WERI-Rb-1 (cell line): ENCODE measurements at regions not wholly inside any gene's neighbourhood (a gene's known extent, or its start where the extent isn't known, plus 50 kb on each side); places are given as distances from the start of the nearest gene placed in this dataset.

Experiments
- DNase-seq: peaks from one replicate; pipeline ENCODE4 v3.0.0-alpha.2; 2020
- H3K27ac ChIP-seq: fragments of 250-450 bp; sonication (Bioruptor Pico); 2 replicates; pipeline ENCODE4 v1.5.1; 2020; ENCODE audit warnings: mild to moderate bottlenecking, moderate library complexity
- H3K27me3 ChIP-seq: fragments of 250-450 bp; sonication (Bioruptor Pico); 2 replicates; pipeline ENCODE4 v1.5.1; 2021; ENCODE audit warnings: mild to moderate bottlenecking, low read depth, moderate library complexity; ENCODE audit not compliant: insufficient read depth, severe bottlenecking
- H3K36me3 ChIP-seq: fragments of 250-450 bp; sonication (Bioruptor Pico); 2 replicates; pipeline ENCODE4 v1.5.1; 2020; ENCODE audit warnings: mild to moderate bottlenecking, moderate library complexity
- H3K4me3 ChIP-seq: 2 replicates; pipeline ENCODE4 v1.5.1; 2011; ENCODE audit warnings: low read depth, mild to moderate bottlenecking, control low read depth, low read length
- H3K9me3 ChIP-seq: fragments of 250-450 bp; sonication (Bioruptor Pico); 2 replicates; pipeline ENCODE4 v1.5.1; 2021; ENCODE audit warnings: mild to moderate bottlenecking, moderate library complexity; ENCODE audit not compliant: severe bottlenecking
- TF ChIP-seq, protein P1 (sequence below): IDR thresholded peaks from 2 replicates; pipeline ENCODE4 v1.5.1; 2011; ENCODE audit warnings: low read depth, mild to moderate bottlenecking, control low read depth, inconsistent platforms, low read length

- Histone ChIP-seq H3K9me3 (no peaks in the 10 kb centered on the region), H3K36me3 (no peaks in the 10 kb centered on the region), H3K27ac (no peak overlapping the region), H3K4me3 (no peak overlapping the region), H3K27me3 (no peaks in the 10 kb centered on the region)
- TF ChIP-seq, protein P1, sequence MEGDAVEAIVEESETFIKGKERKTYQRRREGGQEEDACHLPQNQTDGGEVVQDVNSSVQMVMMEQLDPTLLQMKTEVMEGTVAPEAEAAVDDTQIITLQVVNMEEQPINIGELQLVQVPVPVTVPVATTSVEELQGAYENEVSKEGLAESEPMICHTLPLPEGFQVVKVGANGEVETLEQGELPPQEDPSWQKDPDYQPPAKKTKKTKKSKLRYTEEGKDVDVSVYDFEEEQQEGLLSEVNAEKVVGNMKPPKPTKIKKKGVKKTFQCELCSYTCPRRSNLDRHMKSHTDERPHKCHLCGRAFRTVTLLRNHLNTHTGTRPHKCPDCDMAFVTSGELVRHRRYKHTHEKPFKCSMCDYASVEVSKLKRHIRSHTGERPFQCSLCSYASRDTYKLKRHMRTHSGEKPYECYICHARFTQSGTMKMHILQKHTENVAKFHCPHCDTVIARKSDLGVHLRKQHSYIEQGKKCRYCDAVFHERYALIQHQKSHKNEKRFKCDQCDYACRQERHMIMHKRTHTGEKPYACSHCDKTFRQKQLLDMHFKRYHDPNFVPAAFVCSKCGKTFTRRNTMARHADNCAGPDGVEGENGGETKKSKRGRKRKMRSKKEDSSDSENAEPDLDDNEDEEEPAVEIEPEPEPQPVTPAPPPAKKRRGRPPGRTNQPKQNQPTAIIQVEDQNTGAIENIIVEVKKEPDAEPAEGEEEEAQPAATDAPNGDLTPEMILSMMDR: peak; percentile 40
- peak; percentile 46 for DNase-seq
Observed at GRCh38 chr22:49568751-49569285, 258.9 kb downstream of the BRD1 start.

- H3K9me3 ChIP-seq: no peaks in the 10 kb centered on the region
Observed at GRCh38 chr22:49567899-49568750, 259.5 kb downstream of the BRD1 start.

DNA sequence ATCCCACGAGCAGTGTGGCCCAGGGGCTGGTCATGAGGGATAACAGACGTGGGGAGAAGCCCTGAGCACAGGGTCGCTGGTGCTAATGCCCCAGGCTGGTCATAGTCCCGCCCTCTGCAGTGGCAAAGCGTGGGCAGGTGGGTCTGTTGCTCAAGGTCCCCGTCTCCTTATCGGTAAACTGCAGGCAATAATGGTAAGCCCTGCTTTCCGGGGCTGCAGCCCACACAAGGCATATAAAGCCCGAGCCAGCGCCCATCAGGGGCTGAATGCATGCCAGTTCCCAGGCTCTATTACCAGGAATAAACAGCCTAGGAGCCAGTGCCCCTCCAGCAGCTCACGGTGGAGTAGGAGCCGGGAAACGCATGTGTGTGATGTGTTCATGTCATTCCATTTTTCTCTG, 261.0 kb downstream of the BRD1 start:
- no peaks in the 10 kb centered on the region for H3K27me3 ChIP-seq
- DNase-seq: no peak

More at GRCh38 chr22:49567899-49568750, 259.5 kb downstream of the BRD1 start:
- TF ChIP-seq, protein P1: no peak
- Histone ChIP-seq H3K4me3 (no peak overlapping the region), H3K36me3 (no peaks in the 10 kb centered on the region), H3K27ac (no peak overlapping the region), H3K27me3 (no peaks in the 10 kb centered on the region)
- DNase-seq: no peak

DNA sequence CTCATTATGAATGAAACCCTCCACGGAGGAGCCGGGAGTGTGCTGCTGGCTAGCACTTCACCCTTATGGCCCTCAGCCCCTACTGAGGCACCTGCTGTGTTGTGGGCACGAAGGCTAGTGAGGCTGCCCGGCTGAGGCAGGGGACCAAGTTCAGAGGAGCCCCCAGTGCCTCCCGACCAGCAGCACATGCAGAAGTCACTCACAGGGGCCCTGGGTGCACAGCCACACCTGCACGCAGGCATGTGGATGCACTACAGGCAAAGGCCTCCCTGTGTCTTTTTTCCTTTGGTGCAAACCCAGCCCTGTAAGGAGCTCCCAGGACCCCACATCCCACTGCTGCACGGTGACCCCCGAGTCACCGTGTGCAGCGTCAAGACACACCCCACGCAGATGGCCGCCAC, 261.5 kb downstream of the BRD1 start:
- DNase-seq: no peak
- Histone ChIP-seq H3K27ac (no peak overlapping the region), H3K36me3 (no peaks in the 10 kb centered on the region), H3K27me3 (no peaks in the 10 kb centered on the region), H3K4me3 (no peak overlapping the region), H3K9me3 (no peaks in the 10 kb centered on the region)
- TF ChIP-seq, protein P1: no peak

More for the DNA sequence above, 261.0 kb downstream of the BRD1 start:
- no peaks in the 10 kb centered on the region for H3K9me3 ChIP-seq
- H3K27ac ChIP-seq: no peak overlapping the region
- no peaks in the 10 kb centered on the region for H3K36me3 ChIP-seq
- no peak overlapping the region for H3K4me3 ChIP-seq
- TF ChIP-seq, protein P1: no peak

GRCh38 chr22:49565516-49565855, 262.2 kb downstream of the BRD1 start:
- TF ChIP-seq, protein P1: no peak
- no peak overlapping the region for H3K4me3 ChIP-seq
- no peak for DNase-seq
- no peaks in the 10 kb centered on the region for H3K9me3 ChIP-seq
- H3K27me3 ChIP-seq: no peaks in the 10 kb centered on the region
- H3K36me3 ChIP-seq: no peaks in the 10 kb centered on the region
- no peak overlapping the region for H3K27ac ChIP-seq
